Hepatocyte (in vitro differentiated cells): ENCODE measurements at regions not wholly inside any gene's neighbourhood (a gene's known extent, or its start where the extent isn't known, plus 50 kb on each side); places are given as distances from the start of the nearest gene placed in this dataset.

Experiments used
- DNase-seq: peaks from one replicate; pipeline ENCODE4 v3.0.0-alpha.2; 2016; ENCODE audit warnings: low spot score
- H2AFZ ChIP-seq: fragments of 200-600 bp; sonication (generic); 2 replicates; pipeline ENCODE4 v1.6.0; 2016; ENCODE audit warnings: antibody characterized with exemption, mild to moderate bottlenecking
- H3K27ac ChIP-seq: fragments of 200-600 bp; sonication (generic); 2 replicates; pipeline ENCODE4 v1.5.1; 2016; ENCODE audit warnings: mild to moderate bottlenecking
- H3K27me3 ChIP-seq: fragments of 200-600 bp; sonication (generic); 2 replicates; pipeline ENCODE4 v1.6.1; 2016
- H3K36me3 ChIP-seq: fragments of 200-600 bp; sonication (generic); replicated peaks from 2 replicates; pipeline ENCODE4 v1.5.1; 2016; ENCODE audit warnings: low read depth; ENCODE audit not compliant: insufficient read depth
- H3K4me1 ChIP-seq: fragments of 200-600 bp; sonication (generic); 2 replicates; pipeline ENCODE4 v1.5.1; 2016; ENCODE audit warnings: mild to moderate bottlenecking, moderate library complexity; ENCODE audit not compliant: insufficient read depth
- H3K4me2 ChIP-seq: fragments of 200-600 bp; sonication (generic); 2 replicates; pipeline ENCODE4 v1.6.0; 2016
- H3K4me3 ChIP-seq: fragments of 200-600 bp; sonication (generic); 2 replicates; pipeline ENCODE4 v1.5.1; 2016; ENCODE audit warnings: mild to moderate bottlenecking
- H3K79me2 ChIP-seq: fragments of 200-600 bp; sonication (generic); 2 replicates; pipeline ENCODE4 v1.6.0; 2017; ENCODE audit warnings: mild to moderate bottlenecking
- H3K9me2 ChIP-seq: fragments of 200-600 bp; sonication (generic); replicated peaks from 2 replicates; pipeline ENCODE4 v1.6.0; 2017; ENCODE audit warnings: mild to moderate bottlenecking; ENCODE audit not compliant: insufficient read depth
- H3K9me3 ChIP-seq: fragments of 200-600 bp; sonication (generic); 2 replicates; pipeline ENCODE4 v1.5.1; 2016; ENCODE audit warnings: low read depth, mild to moderate bottlenecking
- H4K20me1 ChIP-seq: fragments of 200-600 bp; sonication (generic); 2 replicates; pipeline ENCODE4 v1.6.0; 2016; ENCODE audit warnings: mild to moderate bottlenecking; ENCODE audit not compliant: insufficient read depth, poor library complexity, severe bottlenecking
- CTCF ChIP-seq: fragments of 200-600 bp; sonication (generic); IDR thresholded peaks from 2 replicates; pipeline ENCODE4 v1.5.1; 2016; ENCODE audit warnings: antibody characterized with exemption, mild to moderate bottlenecking; ENCODE audit not compliant: poor library complexity
- EZH2 ChIP-seq: fragments of 200-600 bp; sonication (generic); IDR thresholded peaks from 2 replicates; pipeline ENCODE4 v1.6.1; 2016; ENCODE audit warnings: antibody characterized with exemption, mild to moderate bottlenecking, borderline replicate concordance
- EZH2phosphoT487 ChIP-seq: fragments of 200-600 bp; sonication (generic); IDR thresholded peaks from one replicate; pipeline ENCODE4 v1.6.1; 2018; ENCODE audit warnings: antibody characterized with exemption, mild to moderate bottlenecking, low read depth, moderate library complexity; ENCODE audit not compliant: unreplicated experiment, severe bottlenecking
- WGBS: methylation state at CpG from one replicate; pipeline ENCODE4 v1.1.6; 2016; ENCODE audit warnings: low lambda C conversion rate; ENCODE audit errors: missing lambda C conversion rate; 5-methylcytosine and 5-hydroxymethylcytosine counted together

DNA sequence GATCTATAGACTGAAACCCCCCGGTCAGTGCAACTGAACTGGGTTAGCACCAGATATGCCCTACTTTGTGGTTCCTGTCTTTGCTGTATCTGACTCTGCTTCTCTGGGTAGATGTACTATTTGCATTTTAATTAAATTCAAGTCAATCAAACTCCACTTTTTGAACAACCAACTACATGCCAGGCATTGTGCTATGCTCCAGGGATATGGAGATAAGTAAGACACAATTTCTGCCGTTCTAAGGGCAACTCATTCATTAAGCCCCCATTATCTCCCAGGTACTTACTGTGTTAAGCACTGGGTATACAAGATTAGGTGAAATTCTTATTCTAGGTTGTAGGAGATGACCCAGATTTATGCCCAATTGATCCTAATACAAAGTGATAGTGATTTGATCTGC lies 62.7 kb upstream of the JDP2 start:
- no peak for DNase-seq
- no peak for TF ChIP-seq EZH2
- no peaks in the 10 kb centered on the region for H3K36me3 ChIP-seq

DNA sequence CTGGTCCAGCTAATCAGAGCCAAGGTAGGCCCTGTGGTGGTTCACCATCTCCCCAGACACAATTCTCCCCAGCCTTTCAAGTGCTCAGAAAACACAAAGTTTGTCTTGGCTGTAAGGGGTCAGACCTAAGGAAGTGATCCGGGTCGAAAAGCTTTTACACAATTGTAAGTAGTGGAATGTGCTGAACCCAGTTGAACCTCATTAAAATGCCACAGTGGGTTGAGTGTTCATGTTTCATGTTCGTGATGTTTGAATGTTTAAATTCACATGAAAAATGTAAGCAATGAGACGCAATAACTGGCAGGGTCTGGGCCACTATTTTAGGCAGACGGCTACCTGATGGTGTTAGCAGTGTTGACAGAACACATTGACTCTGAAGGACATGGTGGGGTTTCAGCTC lies 60.9 kb upstream of the JDP2 start:
- no peak overlapping the region for H3K4me2 ChIP-seq
- no peaks in the 10 kb centered on the region for H3K36me3 ChIP-seq
- H2AFZ ChIP-seq: no peak overlapping the region
- H3K27me3 ChIP-seq: no peaks in the 10 kb centered on the region
- 65% methylated on average over 5 of the region's 5 CpGs for WGBS
- H3K27ac ChIP-seq: no peak overlapping the region
- H3K9me3 ChIP-seq: no peaks in the 10 kb centered on the region
- no peaks in the 10 kb centered on the region for H4K20me1 ChIP-seq
- H3K4me3 ChIP-seq: no peak overlapping the region
- H3K79me2 ChIP-seq: no peaks in the 10 kb centered on the region
- H3K4me1 ChIP-seq: no peaks in the 10 kb centered on the region
- TF ChIP-seq EZH2phosphoT487: no peak
- TF ChIP-seq CTCF: no peak
- no peak for TF ChIP-seq EZH2
- no peak for DNase-seq
- H3K9me2 ChIP-seq: no peaks in the 10 kb centered on the region

More for the DNA sequence above, 62.7 kb upstream of the JDP2 start:
- no peak overlapping the region for H3K4me3 ChIP-seq
- H3K27me3 ChIP-seq: no peaks in the 10 kb centered on the region
- H3K4me2 ChIP-seq: no peak overlapping the region
- no peaks in the 10 kb centered on the region for H3K9me3 ChIP-seq
- no peak overlapping the region for H2AFZ ChIP-seq
- H4K20me1 ChIP-seq: no peaks in the 10 kb centered on the region
- H3K9me2 ChIP-seq: no peaks in the 10 kb centered on the region
- WGBS: 64% methylated on average over 2 of the region's 2 CpGs
- H3K4me1 ChIP-seq: no peaks in the 10 kb centered on the region
- no peak overlapping the region for H3K27ac ChIP-seq
- no peaks in the 10 kb centered on the region for H3K79me2 ChIP-seq

DNA sequence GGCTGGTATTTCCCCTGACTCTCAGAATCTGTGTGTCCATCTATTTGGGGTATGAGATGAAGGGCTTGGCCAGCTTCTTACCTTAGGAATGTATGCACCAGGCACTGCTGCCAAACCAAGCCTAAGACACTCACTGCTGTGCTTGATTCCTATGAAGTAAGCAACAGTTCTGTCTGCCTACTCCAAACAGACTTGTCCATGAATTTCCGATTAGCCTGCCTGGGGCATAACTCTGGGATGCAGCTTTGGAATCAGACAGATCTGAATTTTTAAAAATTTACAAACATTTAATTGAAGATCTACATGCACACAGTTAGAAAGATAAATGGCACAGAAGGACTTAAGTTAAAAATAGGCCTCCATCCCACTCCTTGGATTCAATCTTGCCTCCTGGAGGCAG lies 59.5 kb upstream of the JDP2 start:
- WGBS: 92% methylated on average over 1 of the region's 1 CpG
- H3K4me1 ChIP-seq: no peaks in the 10 kb centered on the region
- no peaks in the 10 kb centered on the region for H3K79me2 ChIP-seq
- H3K27ac ChIP-seq: no peak overlapping the region
- TF ChIP-seq EZH2phosphoT487 (no peak), EZH2 (no peak), CTCF (no peak)
- H3K9me3 ChIP-seq: no peaks in the 10 kb centered on the region
- H3K4me2 ChIP-seq: no peak overlapping the region
- no peaks in the 10 kb centered on the region for H3K9me2 ChIP-seq
- no peak overlapping the region for H2AFZ ChIP-seq
- H3K27me3 ChIP-seq: no peaks in the 10 kb centered on the region
- no peaks in the 10 kb centered on the region for H4K20me1 ChIP-seq
- no peaks in the 10 kb centered on the region for H3K36me3 ChIP-seq
- H3K4me3 ChIP-seq: no peak overlapping the region
- no peak for DNase-seq

DNA sequence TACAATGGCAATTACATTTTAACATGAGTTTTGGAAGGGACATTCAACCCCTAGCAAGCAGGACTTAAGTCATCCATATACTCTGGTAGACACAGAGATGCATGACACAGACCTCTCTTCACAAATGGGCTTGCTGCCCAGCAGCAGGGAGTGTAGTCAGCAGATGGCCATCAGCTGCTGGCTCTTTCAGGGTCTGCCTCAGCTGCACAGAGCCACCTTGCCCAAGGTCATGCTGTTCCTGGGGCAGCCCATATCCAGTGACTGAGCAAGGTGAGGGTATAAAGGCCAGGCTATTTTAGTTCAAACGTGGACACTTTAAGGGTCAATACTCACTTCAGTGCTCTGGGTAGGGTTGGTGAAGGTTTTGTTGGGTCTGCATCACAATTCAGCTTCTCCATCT lies 58.3 kb upstream of the JDP2 start:
- no peak overlapping the region for H3K27ac ChIP-seq
- DNase-seq: no peak
- H3K4me3 ChIP-seq: no peak overlapping the region
- WGBS: 87% methylated on average over 1 of the region's 1 CpG
- peaks cover 2% of the 10 kb centered on the region for H3K4me1 ChIP-seq
- H4K20me1 ChIP-seq: no peaks in the 10 kb centered on the region
- no peaks in the 10 kb centered on the region for H3K36me3 ChIP-seq
- no peaks in the 10 kb centered on the region for H3K79me2 ChIP-seq
- H3K27me3 ChIP-seq: no peaks in the 10 kb centered on the region
- no peaks in the 10 kb centered on the region for H3K9me2 ChIP-seq
- no peak overlapping the region for H3K4me2 ChIP-seq
- no peak for TF ChIP-seq EZH2phosphoT487
- no peak for TF ChIP-seq CTCF
- TF ChIP-seq EZH2: no peak
- no peak overlapping the region for H2AFZ ChIP-seq
- H3K9me3 ChIP-seq: no peaks in the 10 kb centered on the region
